Effector CD8-positive, alpha-beta T cell (primary cell): ENCODE measurements at regions not wholly inside any gene's neighbourhood (a gene's known extent, or its start where the extent isn't known, plus 50 kb on each side); places are given as distances from the start of the nearest gene placed in this dataset.

Experiments used
- DNase-seq: peaks from one replicate; lab custom pipeline; 2025; lab: John Stamatoyannopoulos, UW

DNA sequence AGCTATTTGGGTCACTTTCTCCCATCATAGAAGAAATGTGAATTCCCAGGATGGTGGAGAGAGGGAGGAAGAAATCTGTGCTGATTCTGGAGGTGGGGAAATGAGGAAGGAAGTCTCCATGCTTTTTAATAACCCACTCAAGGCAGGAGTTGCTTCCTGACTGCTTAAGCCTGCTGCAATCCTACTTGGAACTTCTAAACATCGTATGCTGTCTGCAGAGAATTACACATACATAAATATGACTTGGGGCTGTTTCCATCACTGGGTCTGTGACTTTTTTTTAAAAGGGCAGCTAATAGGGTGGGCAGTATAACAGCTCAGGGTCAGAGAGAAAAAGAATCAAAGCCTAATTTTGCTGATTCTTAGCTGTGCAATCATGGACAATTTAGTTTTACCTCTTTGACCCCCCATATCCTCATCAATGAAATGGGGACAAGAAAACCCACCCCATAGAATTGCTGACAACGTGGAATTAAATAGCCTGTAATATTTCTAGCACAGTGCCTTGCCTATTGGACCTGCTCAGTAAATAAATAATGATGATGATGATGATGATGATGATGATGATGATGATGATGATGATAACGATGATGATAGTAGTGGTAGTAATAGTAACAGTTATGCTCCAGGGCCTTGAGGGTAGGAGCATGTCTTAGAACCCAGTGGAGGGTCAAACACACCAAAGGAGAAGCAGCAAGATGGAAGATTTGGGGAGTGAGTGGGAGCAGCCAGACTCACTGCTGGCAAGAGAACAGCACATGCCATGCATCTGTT is 166.7 kb upstream of the LRFN2 start:
- DNase-seq, result no peak

DNA sequence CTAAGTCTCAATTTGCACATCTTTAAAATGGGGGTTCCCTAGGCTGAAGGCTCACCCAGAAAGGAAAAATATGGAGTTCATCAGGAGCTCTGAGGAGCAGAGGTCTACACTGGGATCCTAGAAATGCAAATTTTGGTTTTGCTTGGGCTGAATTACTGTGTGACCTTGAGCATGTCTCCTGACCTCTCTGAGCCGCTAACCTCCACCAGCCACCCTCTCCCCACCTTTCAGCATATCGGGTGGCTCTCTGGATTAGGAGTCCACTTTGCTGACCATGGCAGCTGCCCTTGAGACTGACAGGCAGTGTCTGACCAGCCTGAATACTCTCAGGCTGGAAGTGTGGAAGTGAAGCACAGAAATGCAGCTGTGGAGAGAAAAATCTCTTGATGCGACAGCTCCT is 165.9 kb upstream of the LRFN2 start:
- DNase-seq, result no peak

DNA sequence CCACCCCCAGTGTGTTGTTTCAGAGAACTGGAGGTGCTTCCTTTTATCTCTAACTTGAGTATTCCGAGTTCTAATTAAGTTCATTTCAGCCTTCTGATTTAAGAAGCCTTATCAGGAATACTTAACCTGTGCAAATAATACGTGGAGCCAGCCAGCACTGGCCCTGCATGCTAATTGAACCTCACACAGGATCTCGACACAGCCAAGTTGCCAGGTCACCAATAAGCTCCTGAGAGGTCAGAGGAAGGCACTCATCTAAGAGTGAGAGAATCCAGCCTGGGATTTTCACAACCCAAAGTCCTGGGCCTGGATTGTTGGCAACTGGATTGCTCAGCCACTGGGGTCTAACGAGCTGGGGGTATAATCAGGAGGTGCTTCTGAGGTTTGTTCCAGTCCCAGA is 157.7 kb upstream of the LRFN2 start:
- DNase-seq, result no peak

DNA sequence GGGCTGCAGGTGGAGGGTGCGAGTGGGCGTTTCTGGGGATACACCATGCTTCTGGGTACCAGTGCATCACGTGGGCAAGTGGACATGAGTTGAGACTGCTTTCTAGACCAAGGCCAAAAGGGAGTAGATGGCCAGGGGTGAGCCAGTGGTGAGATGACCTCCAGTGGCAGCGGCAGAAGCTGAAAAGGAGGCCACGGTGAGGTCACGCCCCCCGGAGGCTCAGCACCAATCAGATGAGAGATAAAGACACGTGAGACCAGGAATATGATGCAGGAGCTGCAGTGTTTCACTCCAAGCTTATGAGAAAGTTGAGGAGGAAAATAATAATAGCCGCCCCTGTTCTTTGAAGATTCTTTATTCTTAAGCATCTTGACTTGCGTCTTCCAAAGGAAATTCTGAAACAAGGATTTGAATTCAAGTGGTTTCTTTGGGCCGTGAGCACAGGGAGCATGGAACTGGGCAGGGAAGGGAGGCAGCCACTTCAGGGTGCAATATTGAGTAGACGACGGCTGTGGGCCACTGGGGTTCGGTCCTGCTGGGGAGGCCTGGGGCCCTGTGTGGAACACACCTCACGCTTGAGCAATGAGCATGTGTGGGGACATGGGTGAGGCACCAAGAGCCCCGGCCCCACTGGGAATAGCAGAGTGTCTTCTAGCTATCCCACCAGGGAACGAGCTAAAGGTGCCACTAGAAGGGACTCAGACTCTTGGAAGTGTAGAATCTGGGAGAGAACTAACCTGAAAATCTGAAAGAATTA is 156.7 kb upstream of the LRFN2 start:
- DNase-seq, result no peak

DNA sequence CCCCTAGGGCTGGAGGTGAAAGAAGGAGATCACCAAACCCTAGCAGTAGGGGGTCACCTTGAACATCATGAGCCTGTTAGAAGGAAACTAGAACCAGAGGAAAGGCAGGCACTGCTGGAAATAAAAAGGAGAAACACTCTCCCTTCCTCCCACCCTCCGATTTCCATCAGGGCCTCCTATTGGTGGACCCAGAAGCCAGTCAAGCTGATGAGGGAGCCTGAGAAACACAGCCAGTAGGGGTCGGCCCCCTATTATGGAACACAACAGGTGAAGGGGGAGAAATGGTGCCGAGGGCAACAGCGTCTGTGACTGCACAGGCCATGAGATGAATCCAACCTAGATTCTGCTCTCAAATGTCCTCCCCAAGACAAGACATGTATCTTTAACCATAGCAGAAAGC is 156.1 kb upstream of the LRFN2 start:
- DNase-seq, result no peak

DNA sequence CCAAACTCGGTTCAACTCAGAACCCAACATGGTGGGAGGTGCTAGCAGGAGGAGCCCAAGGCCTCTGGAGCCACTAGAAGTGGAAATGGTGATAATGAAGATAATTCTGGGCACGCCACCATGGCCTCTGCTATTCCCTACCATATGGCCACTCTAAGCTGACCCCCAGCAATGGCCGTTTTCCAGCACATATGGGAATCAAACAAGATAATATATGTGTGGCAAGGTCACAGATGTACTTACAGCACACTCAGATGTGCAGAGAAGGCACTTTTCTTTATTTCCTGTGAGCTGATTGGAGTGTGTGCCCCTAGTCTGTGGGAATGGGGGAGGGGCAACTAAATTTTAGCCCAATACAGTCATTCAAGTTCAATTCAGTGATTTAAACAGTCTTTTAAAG is 153.4 kb upstream of the LRFN2 start:
- no peak for DNase-seq

DNA sequence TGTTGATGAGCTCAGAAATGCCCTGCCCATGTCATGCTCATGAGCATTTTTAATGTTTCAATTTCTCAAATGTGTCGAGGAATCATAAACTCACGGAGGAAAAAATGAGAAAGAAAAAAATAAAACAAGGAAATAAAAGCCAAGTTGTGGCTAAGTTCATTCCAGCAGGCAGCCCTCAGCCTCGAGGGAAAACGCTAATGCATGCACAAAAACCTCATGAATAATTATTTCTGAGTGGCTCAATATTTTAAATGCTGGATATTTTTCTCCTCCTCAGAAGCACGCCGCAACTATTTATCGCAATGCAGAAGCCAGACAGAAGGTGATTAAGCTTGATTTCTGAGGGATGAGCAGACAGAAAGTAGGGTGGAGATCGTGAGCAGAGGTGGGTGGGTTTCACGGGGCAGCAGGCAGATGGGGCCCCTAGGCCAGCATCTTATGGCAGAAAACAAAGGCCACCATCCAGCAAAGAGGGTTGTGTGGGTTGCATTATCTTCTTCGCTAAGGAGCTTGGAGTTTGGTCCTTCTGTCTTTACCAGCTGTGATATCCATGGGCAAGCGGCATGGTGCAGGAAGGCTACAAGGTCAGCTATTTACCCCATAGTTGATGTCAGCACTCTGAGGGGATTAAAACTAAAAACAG is 151.5 kb upstream of the LRFN2 start:
- DNase-seq, result no peak

DNA sequence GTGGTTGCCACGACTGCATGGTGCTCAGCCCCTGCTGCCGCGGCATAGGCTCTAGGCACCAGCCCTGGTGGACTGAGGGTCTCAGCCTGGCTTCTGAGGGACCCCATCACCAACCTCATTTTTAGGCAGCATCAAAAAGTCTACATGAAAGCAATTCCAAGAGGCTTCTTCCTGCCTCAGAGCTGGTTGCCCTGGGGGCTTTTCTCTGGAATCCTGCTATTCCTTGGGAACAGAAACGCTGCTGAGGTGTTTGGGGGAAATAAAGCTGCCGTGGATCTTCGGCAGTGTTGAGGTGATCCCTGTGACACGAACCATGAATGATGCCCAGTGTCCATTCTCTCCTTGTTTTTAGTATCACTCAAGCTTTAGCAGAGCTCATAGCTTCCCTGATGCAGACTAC is 148.4 kb upstream of the LRFN2 start:
- DNase-seq, result no peak

DNA sequence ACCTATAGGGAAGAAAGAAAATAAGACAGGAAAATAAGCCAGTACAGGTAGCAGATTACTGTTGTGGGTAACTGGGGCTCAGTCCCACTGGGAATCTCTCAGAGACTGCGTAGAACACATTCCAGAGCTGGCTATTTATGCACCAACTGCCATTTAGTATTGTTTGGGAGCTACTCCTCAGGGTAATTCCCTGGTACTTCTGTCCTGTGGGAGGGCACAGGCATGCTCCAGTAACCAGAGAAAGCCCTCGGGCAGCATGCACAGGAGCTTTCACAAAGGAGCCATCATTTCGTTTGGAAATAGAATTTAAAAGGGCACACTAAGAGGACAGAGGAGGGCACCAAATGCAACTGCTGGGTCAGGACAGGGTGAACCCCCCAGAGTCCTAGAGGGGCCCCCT is 148.0 kb upstream of the LRFN2 start:
- no peak for DNase-seq

DNA sequence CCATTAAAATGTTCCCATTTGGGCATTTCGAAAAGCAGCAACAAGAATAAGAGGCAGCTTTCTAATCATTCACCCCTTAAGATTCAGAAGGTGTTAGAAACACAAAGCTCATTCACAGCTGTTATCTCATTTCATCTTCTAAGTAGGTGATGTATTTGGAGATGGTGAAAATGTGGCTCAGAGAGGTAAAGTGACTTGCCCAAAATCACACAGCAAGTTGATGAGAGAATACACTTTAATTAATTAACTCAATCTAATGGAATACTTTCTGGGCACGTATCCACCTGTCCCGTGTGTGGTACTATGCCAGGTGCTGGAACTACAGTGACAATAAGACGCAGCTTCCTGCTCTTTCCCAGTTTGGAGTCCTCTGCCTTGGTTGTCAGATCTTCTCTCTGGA is 147.4 kb upstream of the LRFN2 start:
- no peak for DNase-seq

DNA sequence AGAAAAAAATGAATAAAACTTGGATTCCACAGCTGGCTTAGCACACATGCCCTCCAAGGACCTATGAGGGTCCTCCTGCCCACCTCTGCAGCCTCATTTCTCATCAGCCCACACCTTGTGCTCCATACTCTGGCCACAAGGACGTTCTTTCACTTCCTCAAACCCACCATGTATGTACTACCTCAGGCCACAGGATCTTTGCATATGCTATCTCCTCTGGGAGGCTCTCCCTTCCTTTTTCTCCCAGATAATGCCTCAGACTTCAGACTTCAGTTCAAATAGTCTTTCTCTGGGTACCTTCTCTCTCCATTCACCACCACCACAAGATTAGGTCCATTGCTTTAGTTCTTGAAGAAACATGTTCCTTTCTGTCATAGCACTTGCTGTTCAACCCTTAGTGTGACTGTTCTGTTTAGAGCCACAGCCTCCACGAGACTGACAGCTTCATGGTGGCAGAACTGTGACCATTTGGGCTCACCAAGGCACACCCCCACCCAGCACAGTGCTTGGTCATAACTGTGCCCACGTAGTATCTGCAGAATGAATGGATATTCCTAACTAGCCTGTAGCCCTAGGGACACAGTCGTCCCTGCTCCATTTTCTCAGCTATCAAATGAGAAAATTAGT is 146.7 kb upstream of the LRFN2 start:
- DNase-seq, result no peak

DNA sequence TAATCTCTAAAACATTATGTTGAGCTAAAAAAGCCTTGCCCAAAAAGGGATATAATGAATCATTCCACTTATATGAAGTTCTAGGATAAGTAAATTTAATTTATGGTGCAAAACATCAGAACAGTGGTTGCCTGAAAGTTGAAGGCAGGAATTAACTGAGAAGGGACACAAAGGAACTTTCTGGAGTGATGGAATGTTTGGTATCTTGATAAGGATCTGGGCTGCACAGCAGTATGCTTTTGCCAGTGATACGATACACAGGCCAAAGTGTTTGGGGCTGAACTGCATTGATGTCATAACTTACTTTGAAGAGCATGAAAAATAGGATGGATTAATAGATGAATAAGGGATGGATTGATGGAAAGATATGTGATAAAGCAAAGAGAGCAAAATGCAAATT is 146.1 kb upstream of the LRFN2 start:
- no peak for DNase-seq

DNA sequence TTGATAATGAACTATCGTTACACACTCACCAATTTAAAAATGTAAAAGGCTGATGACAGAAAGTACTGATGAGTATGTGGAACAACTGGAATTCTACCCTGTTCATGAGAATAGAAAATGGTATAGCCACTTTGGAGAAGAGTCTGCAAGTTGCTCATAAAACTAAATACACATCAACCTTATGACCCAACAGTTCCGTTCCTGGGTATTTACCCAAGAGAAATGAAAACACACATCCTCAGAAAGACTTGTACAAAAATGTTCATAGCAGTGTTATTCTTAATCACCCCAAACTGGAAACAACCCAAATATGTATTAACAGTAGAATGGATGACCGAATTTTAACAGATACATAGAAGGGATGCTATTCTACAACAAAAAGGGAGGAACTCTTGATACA is 145.7 kb upstream of the LRFN2 start:
- no peak for DNase-seq

DNA sequence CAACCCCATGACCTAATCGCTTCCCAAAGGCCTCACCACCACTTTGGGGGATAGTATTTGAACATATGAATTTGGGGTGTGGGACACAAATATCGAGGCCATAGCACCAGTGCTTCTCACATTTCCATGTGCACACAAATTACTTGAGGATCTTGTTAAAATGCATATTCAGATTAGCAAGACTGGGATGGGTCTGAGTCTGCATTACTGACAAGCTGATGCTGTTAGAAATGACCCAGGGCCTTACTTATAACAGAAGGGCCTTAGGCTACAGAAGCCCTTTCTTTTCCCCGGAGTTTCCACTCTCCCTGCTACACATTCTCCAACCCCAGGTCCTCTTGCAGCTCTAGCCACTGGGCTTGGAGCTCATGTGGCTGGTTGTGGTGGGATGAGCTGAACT is 141.5 kb upstream of the LRFN2 start:
- no peak for DNase-seq

DNA sequence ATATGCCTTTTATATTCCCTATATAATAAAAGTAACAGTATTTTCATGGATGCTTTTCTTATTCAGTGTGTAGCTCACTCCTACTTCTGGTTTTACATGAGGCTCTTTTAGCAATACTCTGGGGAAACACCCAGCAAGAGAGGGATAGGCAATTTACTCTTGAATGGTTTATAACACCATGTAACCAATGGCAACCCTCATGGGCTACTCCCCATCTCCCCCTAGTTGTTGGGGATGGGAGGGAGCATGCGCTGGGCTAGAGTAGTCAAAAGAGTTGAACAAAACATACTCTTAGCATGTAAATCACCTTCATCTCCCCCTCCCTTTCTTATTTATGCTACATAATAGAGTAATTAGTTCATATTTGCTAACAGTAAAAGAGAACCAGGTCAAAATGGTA is 140.1 kb upstream of the LRFN2 start:
- DNase-seq, result no peak

DNA sequence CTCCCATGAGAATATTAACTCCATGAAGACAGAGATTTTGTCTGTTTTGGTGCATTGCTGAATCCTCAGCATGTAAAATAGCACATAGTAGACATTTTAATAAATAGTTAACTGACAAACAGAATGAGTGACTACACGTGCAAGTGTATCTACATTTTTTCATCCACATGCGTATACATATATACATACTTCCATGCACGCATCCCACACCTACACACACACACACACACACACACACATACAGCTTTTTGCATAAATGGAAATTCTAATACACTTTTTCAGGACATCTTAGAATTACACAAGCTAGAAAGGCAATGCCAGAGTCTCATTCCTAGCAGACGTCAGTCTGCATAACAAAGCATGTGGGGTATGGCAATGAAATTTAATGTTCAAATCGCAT is 139.7 kb upstream of the LRFN2 start:
- DNase-seq, result no peak

DNA sequence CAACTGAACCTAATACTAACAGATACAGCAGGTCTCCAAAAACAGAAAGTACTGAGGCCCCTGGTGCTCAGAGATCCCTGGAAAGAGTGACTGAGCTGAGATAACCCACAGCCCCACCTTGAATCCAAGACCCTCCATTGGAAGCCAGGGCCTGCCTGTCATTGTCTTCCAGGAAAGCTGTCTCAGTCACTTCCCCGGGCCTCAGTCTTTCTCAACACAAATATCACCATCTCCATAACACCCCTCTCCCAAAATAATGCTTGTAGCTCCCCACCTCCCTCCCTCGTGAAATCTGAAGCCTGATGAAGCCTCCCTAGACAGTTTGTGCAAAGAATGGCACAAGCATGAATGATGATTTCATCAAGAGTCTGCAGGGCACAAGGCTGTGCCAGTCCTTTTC is 138.2 kb upstream of the LRFN2 start:
- no peak for DNase-seq

DNA sequence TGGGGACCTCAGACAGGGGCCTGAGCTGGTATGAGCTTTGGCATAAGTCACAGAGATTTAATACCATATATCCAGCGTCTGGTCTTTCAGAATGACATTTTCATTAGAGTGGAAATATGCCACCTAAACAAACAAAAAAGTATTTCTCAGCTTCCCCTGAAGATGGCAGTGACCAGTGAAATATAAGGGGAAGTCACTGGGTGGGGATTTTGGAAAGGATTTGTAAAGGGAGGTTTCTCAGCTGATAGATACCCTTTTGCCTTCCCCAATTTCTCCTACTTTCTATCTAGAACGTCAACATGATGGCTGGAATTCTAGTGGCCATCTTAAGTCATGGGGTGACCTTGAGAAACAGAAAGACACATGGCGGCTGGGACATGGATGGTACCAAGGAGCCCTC is 137.7 kb upstream of the LRFN2 start:
- no peak for DNase-seq

DNA sequence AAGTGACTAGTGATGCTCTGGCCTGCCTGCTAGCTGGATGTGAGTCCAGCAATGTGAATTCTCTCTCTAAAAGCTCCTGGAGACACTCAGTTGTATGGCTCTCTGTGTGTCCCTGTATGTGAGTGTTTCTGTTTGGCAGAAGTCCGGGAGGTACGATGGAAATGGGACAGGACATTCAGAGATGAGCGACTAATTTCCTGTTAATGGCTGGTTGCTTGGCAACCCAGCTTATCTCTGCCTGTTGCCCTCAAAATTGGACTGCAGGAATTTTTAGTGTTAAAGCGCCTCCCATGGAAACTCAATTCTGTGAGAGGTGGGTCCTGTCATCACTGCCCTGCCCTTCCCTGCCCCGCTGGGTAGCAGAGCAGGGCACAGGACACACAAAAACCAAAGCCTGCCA is 136.8 kb upstream of the LRFN2 start:
- DNase-seq, result no peak

DNA sequence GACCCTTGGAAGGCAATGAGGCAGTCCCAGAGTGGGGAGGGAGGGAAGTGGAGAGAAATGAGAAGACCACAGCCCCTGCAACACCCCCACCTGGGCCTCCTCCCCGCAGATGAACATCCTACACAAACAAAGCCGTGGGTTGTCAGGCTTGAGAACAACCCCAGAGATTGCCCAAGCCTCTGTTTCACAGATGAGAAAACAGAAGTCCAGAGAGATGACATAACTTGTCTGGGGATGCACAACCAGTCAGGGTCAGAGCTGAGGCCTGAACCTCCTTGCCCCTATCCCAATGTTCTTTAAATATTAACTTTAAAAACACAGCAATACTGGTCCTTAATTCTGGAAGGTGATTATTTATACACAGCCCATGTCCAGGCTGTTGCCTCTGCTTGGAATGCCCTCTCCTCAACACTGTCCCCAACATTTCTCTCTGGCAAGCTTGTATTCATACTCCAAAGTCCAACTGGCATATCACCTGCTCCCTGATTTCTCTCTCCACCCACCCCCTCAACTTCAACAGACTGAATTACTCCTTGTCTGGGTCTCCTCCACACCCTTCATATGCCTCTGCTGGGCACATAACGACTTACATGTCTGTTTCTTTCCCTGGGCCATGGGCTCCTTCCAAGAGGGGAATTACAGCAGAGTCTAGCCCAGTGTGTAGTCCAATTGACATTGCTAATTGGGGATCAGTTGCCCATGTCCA is 135.5 kb upstream of the LRFN2 start:
- no peak for DNase-seq

DNA sequence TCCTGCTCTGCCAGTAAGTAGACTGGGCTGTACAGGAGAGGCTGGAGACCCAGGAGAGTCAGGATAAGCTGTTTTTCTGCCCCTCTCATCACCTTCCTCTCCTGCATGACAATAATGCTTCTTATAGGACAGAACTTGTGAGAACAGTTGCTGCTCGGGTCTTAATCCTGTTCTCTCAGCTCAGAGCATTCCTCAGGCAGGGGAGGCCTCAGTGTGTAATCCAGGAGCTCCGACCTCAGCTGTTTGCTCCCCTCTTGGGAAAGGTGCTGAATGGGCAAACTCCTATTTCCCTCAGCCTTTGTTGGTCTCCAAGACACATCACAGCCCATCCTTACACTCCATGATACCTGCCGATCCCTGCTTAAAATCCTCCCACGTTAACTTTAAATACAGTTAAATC is 134.9 kb upstream of the LRFN2 start:
- DNase-seq, result no peak

DNA sequence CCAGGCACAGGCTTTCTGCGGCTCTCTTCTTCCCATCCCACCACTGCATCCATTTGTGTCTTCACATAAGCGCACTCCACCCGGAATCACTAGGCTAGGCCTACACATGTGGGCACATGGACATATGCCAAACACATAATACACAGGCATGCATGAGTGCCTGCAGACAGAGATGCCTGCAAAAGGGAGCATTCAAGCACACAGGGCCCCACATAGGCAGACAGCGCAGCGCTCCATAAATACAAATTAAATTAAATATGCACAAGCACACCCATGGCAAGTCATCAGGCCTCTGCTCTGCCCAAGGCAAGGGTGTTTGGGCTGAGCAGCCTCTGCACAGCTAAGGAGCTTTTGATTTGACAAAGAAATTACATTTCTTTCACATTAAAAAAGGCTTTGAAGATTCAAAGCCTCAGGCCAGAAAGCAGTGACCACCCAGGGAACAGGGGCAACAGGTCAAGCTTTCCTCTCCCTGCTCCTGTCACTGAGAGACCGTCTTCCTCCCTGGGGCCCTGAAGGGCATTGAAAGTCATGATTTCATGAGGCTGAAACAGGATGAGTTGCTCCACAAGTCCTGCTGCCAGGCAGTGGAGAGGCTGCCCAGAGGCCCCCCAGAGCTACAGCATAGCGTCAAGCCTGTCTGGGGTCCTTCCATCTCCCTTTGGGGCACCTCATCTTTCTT is 134.2 kb upstream of the LRFN2 start:
- DNase-seq, result no peak
